Right ventricle myocardium superior (tissue), 1 donor: ENCODE measurements at regions not wholly inside any gene's neighbourhood (a gene's known extent, or its start where the extent isn't known, plus 50 kb on each side); places are given as distances from the start of the nearest gene placed in this dataset.

Source experiments
- ATAC-seq: fragments of 200-7000 bp; cut with Tn5 transposase; one replicate; pipeline ENCODE4 v1.9.1; 2020; ENCODE audit warnings: mild to moderate bottlenecking; ENCODE audit not compliant: poor library complexity
- DNase-seq: peaks from one replicate; pipeline ENCODE4 v3.0.0-alpha.2; 2020
- intact Hi-C: fragments of 100-400 bp; cut with DNase I; formaldehyde crosslinking; loops from one replicate; pipeline ENCODE4 v1.11.2; 2022
- donor health status: DM: no; HTN: yes; CAD: no; lungs with severe emphysema.

GRCh38 chr5:158644301-158644700, 455.4 kb downstream of the EBF1 start:
- no peak for DNase-seq
- intact Hi-C loops, result no loop called here
- no peak for ATAC-seq

- intact Hi-C loops, result no loop called here
- no peak for ATAC-seq
Measured at GRCh38 chr5:158643840-158644239, 455.9 kb downstream of the EBF1 start.

GRCh38 chr5:158642879-158643278, 456.8 kb downstream of the EBF1 start:
- ATAC-seq (peak; percentile 57), DNase-seq (no peak)
- intact Hi-C loops, result no loop called here

More at GRCh38 chr5:158643840-158644239, 455.9 kb downstream of the EBF1 start:
- no peak for DNase-seq

GRCh38 chr5:158641016-158641415, 458.7 kb downstream of the EBF1 start:
- intact Hi-C loops, result no loop called here
- ATAC-seq (no peak), DNase-seq (no peak)

GRCh38 chr5:158640593-158640980, 459.1 kb downstream of the EBF1 start:
- DNase-seq (no peak), ATAC-seq (no peak)
- intact Hi-C loops, result no loop called here

- ATAC-seq (no peak), DNase-seq (no peak)
- intact Hi-C loops, result no loop called here
Measured at GRCh38 chr5:158639881-158640592, 459.7 kb downstream of the EBF1 start.

- no peak for DNase-seq
- no peak for ATAC-seq
- intact Hi-C loops, result no loop called here
Measured at GRCh38 chr5:158638396-158638795, 461.3 kb downstream of the EBF1 start.

- intact Hi-C loops, result no loop called here
- DNase-seq (no peak), ATAC-seq (no peak)
Measured at GRCh38 chr5:158637039-158637438, 462.7 kb downstream of the EBF1 start.

- intact Hi-C loops, result no loop called here
- no peak for ATAC-seq
- no peak for DNase-seq
Measured at GRCh38 chr5:158635565-158635964, 464.2 kb downstream of the EBF1 start.

- intact Hi-C loops, result no loop called here
- no peak for ATAC-seq
Measured at GRCh38 chr5:158634714-158635113, 465.0 kb downstream of the EBF1 start.

GRCh38 chr5:158629591-158630312, 470.0 kb downstream of the EBF1 start:
- DNase-seq, result no peak
- no peak for ATAC-seq
- intact Hi-C loops, result no loop called here

More at GRCh38 chr5:158634714-158635113, 465.0 kb downstream of the EBF1 start:
- DNase-seq, result no peak

GRCh38 chr5:158626718-158627117, 473.0 kb downstream of the EBF1 start:
- no peak for ATAC-seq
- DNase-seq, result no peak
- intact Hi-C loops, result no loop called here

- intact Hi-C loops, result no loop called here
- ATAC-seq (no peak), DNase-seq (no peak)
Measured at GRCh38 chr5:158623971-158624370, 475.7 kb downstream of the EBF1 start.

- DNase-seq, result no peak
- ATAC-seq, result no peak
- intact Hi-C loops, result no loop called here
Measured at GRCh38 chr5:158621391-158621790, 478.3 kb downstream of the EBF1 start.

- intact Hi-C loops, result no loop called here
- peak; percentile 69 for ATAC-seq
- no peak for DNase-seq
Measured at GRCh38 chr5:158619083-158619788, 480.5 kb downstream of the EBF1 start.

GRCh38 chr5:158618256-158618655, 481.5 kb downstream of the EBF1 start:
- intact Hi-C loops, result no loop called here
- no peak for DNase-seq
- no peak for ATAC-seq

- DNase-seq, result no peak
- ATAC-seq, result no peak
- intact Hi-C loops, result no loop called here
Measured at GRCh38 chr5:158616707-158617106, 483.0 kb downstream of the EBF1 start.

GRCh38 chr5:158614951-158615350, 484.8 kb downstream of the EBF1 start:
- no peak for ATAC-seq
- no peak for DNase-seq

GRCh38 chr5:158611581-158611980, 488.1 kb downstream of the EBF1 start:
- intact Hi-C loops, result no loop called here
- no peak for DNase-seq
- ATAC-seq, result no peak

More at GRCh38 chr5:158614951-158615350, 484.8 kb downstream of the EBF1 start:
- intact Hi-C loops, result no loop called here

- intact Hi-C loops, result no loop called here
- no peak for ATAC-seq
- DNase-seq, result no peak
Measured at GRCh38 chr5:158610051-158610415, 489.7 kb downstream of the EBF1 start.
